Activated B cell treated with CpG ODN at 0.5 μM for 24 hours (primary cell): ENCODE measurements at regions not wholly inside any gene's neighbourhood (a gene's known extent, or its start where the extent isn't known, plus 50 kb on each side); places are given as distances from the start of the nearest gene placed in this dataset.
"Not testable (repeated sequence)": the region's sequence is repeated elsewhere in the genome, so short reads cannot be mapped to it uniquely, and the experiment has no call there.

ENCODE experiments used
- ATAC-seq: fragments of 200-7000 bp; cut with Tn5 transposase; one replicate; pipeline ENCODE4 v1.10.0; 2021; ENCODE audit warnings: low read depth, mild to moderate bottlenecking, moderate library complexity
- CTCF ChIA-PET: fragments of 350-600 bp; sonication (Branson Sonifier 250); formaldehyde crosslinking; loops from one replicate; lab custom pipeline; 2021; ENCODE audit warnings: antibody characterized with exemption; lab: Charles Lee
- POLR2A ChIA-PET: fragments of 350-600 bp; sonication (Branson Sonifier 250); formaldehyde crosslinking; loops from one replicate; lab custom pipeline; 2021; ENCODE audit warnings: antibody characterized with exemption; lab: Charles Lee
- DNase-seq: peaks from one replicate; pipeline ENCODE4 v3.0.0; 2022
- H3K27ac Mint-ChIP-seq: one replicate; pipeline ENCODE4 v1.8.0; 2020; ENCODE audit warnings: mixed read lengths
- H3K27me3 Mint-ChIP-seq: one replicate; pipeline ENCODE4 v1.8.0; 2021; ENCODE audit warnings: mixed read lengths
- H3K36me3 Mint-ChIP-seq: one replicate; pipeline ENCODE4 v1.8.0; 2021; ENCODE audit warnings: low read depth, mixed read lengths
- H3K4me1 Mint-ChIP-seq: one replicate; pipeline ENCODE4 v1.8.0; 2021; ENCODE audit warnings: mixed read lengths
- H3K4me3 Mint-ChIP-seq: one replicate; pipeline ENCODE4 v1.8.0; 2020; ENCODE audit warnings: mild to moderate bottlenecking, mixed read lengths
- H3K9me3 Mint-ChIP-seq: one replicate; pipeline ENCODE4 v1.8.0; 2020; ENCODE audit warnings: mixed read lengths
- CTCF ChIP-seq: fragments of 200-600 bp; IDR thresholded peaks from one replicate; pipeline ENCODE4 v1.8.0; 2022; ENCODE audit warnings: antibody characterized with exemption, mild to moderate bottlenecking
- intact Hi-C: fragments of 100-400 bp; cut with micrococcal nuclease; formaldehyde crosslinking; loops from one replicate; pipeline ENCODE4 v1.15.1; 2024

DNA sequence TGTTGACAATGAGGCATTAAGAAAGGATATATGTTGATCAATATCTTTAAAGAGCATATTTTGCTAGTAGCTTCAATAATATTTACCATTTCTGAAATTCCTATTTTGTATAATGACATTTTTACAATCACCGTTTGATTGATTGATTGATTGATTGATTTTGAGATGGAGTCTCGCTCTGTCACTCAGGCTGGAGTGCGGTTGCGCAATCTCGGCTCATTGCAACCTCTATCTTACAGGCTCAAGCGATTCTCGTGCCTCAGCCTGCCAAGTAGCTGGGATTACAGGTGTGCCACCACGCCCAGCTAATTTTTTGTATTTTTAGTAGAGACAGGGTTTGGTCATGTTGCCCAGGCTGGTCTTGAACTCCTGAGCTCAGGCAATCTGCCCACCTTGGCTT lies 150.9 kb upstream of the TEX13D start:
- H3K36me3 Mint-ChIP-seq, H3K4me3 Mint-ChIP-seq, intact Hi-C loops, DNase-seq, H3K4me1 Mint-ChIP-seq, H3K27ac Mint-ChIP-seq, CTCF ChIA-PET, POLR2A ChIA-PET, ATAC-seq, H3K9me3 Mint-ChIP-seq, H3K27me3 Mint-ChIP-seq: not testable (repeated sequence)

DNA sequence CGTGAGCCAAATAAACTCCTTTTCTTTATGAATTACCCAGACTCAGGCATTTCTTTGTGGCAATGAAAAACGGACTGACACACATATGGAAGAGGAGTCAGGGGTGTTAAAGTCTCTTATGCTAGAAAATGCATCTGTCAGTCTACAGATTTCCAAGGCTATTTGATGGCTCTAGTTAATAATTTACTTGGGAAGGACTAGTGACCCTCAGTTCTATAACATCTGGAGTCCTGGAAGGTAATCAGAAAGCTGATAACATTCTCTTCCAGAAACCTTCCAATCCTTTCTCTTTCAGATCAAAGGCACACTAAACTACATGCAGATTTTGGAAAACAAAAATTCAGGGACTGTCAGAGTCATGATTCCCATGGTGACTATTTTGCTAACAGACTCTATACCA lies 142.0 kb upstream of the TEX13D start:
- Mint-ChIP-seq H3K9me3 (no peaks in the 10 kb centered on the region), H3K36me3 (no peaks in the 10 kb centered on the region), H3K27me3 (no peaks in the 10 kb centered on the region), H3K4me3 (no peak overlapping the region), H3K4me1 (no peaks in the 10 kb centered on the region), H3K27ac (no peak overlapping the region)
- POLR2A ChIA-PET: no interaction called here
- ATAC-seq: no peak
- CTCF ChIA-PET: no interaction called here
- intact Hi-C loops: no loop called here
- no peak for DNase-seq
- no peak for TF ChIP-seq CTCF

- no peaks in the 10 kb centered on the region for H3K27me3 Mint-ChIP-seq
- ATAC-seq: no peak
- H3K36me3 Mint-ChIP-seq: no peaks in the 10 kb centered on the region
- POLR2A ChIA-PET: no interaction called here
- H3K4me1 Mint-ChIP-seq: no peaks in the 10 kb centered on the region
- no peak for TF ChIP-seq CTCF
- no peaks in the 10 kb centered on the region for H3K9me3 Mint-ChIP-seq
- H3K27ac Mint-ChIP-seq: no peak overlapping the region
- intact Hi-C loops: no loop called here
- DNase-seq: no peak
- CTCF ChIA-PET: no interaction called here
- no peak overlapping the region for H3K4me3 Mint-ChIP-seq
These were observed 138.3 kb upstream of the TEX13D start for GRCh38 chrX:124194199-124194598.

DNA sequence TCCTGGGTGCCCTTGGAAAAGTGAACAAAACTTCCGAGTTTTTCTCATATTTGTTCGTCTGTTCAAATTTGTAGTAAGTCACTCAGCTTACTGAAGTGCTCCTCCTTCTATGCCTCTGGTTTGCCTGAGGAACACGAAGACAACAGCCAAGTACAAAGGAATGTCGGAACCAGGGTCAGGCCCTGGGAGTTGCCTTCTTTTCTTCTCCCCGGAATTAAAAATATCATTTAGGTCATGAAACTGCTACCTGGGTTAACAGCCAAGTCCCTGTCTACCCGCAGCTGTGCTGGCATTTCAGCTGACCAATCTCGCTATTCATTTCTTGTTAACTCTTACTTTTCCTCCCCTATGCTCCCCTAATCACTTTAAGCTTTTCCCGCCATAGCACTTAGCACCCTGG lies 137.6 kb upstream of the TEX13D start:
- no peaks in the 10 kb centered on the region for H3K9me3 Mint-ChIP-seq
- H3K27ac Mint-ChIP-seq: no peak overlapping the region
- no peak for ATAC-seq
- TF ChIP-seq CTCF: no peak
- H3K36me3 Mint-ChIP-seq: no peaks in the 10 kb centered on the region
- ChIA-PET POLR2A (no interaction called here), CTCF (no interaction called here)
- H3K4me1 Mint-ChIP-seq: no peaks in the 10 kb centered on the region
- no peak overlapping the region for H3K4me3 Mint-ChIP-seq
- intact Hi-C loops: no loop called here
- H3K27me3 Mint-ChIP-seq: no peaks in the 10 kb centered on the region
- no peak for DNase-seq

- Mint-ChIP-seq H3K27me3 (peaks cover 1% of the 10 kb centered on the region), H3K9me3 (peaks cover 4% of the 10 kb centered on the region), H3K4me1 (no peaks in the 10 kb centered on the region), H3K36me3 (no peaks in the 10 kb centered on the region), H3K27ac (no peak overlapping the region), H3K4me3 (no peak overlapping the region)
- CTCF ChIA-PET: no interaction called here
- POLR2A ChIA-PET: no interaction called here
- intact Hi-C loops: no loop called here
- no peak for TF ChIP-seq CTCF
- DNase-seq (no peak), ATAC-seq (no peak)
These were observed 129.1 kb upstream of the TEX13D start for GRCh38 chrX:124203311-124203710.

DNA sequence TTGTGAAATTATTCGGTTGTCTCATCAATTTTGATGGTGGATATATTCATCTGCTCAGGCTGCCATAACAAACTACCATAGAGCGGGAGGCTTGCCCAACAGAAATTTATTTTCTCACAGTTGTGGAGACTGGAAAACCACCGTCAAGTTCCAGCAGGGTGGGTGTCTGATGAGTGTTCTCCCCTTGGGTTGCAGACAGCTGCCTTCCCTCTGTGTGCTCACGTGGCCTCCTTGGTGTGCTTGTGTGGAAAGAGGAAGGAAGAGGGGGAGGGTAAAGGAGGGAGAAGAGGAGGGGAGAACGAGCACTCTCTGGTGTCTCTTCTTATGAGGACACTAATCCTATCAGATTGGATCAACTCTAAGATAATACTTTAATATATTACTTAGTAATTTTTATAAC lies 123.8 kb upstream of the TEX13D start:
- peaks cover 10% of the 10 kb centered on the region for H3K4me1 Mint-ChIP-seq
- ChIA-PET CTCF (no interaction called here), POLR2A (no interaction called here)
- H3K27ac Mint-ChIP-seq: no peak overlapping the region
- H3K9me3 Mint-ChIP-seq: no peaks in the 10 kb centered on the region
- H3K4me3 Mint-ChIP-seq: no peak overlapping the region
- ATAC-seq: no peak
- H3K27me3 Mint-ChIP-seq: peaks cover 1% of the 10 kb centered on the region
- intact Hi-C loops: no loop called here
- TF ChIP-seq CTCF: no peak
- DNase-seq: no peak
- H3K36me3 Mint-ChIP-seq: no peaks in the 10 kb centered on the region
